ENCODE measurements at regions not wholly inside any gene's neighbourhood (a gene's known extent, or its start where the extent isn't known, plus 50 kb on each side); places are given as distances from the start of the nearest gene placed in this dataset.

DNA sequence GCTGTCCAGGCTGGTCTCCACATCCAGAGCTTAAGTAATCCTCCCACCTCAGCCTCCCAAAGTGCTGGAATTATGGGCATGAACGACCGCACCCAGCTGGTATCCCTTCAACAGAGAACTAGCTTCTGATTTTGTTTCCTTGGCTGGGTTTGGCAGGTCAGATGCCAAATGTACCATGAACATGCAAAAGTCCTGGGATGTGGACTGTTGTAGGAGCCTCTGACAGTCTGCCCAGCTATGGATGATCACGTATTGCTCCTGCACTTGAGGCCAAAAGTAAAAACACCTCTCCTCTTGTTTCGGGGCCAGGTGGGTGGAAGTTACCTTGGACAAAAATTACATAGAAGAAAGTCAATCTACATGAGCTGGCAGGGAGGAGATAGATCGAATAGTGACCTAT, 699.5 kb downstream of the TYW1 start:
- TF ChIP-seq, protein P1, sequence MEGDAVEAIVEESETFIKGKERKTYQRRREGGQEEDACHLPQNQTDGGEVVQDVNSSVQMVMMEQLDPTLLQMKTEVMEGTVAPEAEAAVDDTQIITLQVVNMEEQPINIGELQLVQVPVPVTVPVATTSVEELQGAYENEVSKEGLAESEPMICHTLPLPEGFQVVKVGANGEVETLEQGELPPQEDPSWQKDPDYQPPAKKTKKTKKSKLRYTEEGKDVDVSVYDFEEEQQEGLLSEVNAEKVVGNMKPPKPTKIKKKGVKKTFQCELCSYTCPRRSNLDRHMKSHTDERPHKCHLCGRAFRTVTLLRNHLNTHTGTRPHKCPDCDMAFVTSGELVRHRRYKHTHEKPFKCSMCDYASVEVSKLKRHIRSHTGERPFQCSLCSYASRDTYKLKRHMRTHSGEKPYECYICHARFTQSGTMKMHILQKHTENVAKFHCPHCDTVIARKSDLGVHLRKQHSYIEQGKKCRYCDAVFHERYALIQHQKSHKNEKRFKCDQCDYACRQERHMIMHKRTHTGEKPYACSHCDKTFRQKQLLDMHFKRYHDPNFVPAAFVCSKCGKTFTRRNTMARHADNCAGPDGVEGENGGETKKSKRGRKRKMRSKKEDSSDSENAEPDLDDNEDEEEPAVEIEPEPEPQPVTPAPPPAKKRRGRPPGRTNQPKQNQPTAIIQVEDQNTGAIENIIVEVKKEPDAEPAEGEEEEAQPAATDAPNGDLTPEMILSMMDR (IDR thresholded peaks at IDR 0.05), result no peak
- TF ChIP-seq POLR2AphosphoS5 (IDR thresholded peaks at IDR 0.05), result no peak
- no peak for TF ChIP-seq EP300 (IDR thresholded peaks at IDR 0.05)

Measured in esophagus muscularis mucosa (tissue), 4 donors.